H54 (cell line): ENCODE measurements at regions not wholly inside any gene's neighbourhood (a gene's known extent, or its start where the extent isn't known, plus 50 kb on each side); places are given as distances from the start of the nearest gene placed in this dataset.
"Not testable (repeated sequence)": the region's sequence is repeated elsewhere in the genome, so short reads cannot be mapped to it uniquely, and the experiment has no call there.

Experiments
- DNase-seq: peaks from one replicate; pipeline ENCODE4 v3.0.0; 2011; ENCODE audit warnings: low spot score, mixed read lengths; ENCODE audit not compliant: insufficient read length
- FAIRE-seq: peaks from 3 replicates; lab custom pipeline; 2011; peaks lifted over from hg19 to GRCh38; lab: Jason Lieb, UNC
- POLR2A ChIP-seq: IDR thresholded peaks from 2 replicates; pipeline ENCODE4 v1.6.1; 2011; ENCODE audit warnings: low read depth, mild to moderate bottlenecking, low read length

DNA sequence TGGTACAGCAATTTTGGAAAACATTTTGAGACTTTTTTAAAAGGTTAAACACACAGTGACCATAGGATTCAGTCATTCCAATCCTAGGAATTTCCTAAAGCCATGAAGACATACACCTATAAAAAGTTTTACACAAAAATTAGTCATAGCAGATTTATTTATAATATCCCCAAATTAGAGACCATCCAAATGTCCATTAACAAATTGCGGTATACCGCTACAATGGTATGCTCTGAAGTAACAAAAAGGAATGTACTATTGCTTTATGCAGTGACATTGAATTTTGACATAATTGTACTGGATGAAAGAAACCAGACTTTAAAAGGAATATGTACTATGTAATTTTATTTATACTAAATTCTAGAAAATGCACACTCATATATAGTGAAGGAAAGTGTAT lies 362.8 kb downstream of the HGF start:
- FAIRE-seq: no peak
- DNase-seq: no peak
- no peak for TF ChIP-seq POLR2A

DNA sequence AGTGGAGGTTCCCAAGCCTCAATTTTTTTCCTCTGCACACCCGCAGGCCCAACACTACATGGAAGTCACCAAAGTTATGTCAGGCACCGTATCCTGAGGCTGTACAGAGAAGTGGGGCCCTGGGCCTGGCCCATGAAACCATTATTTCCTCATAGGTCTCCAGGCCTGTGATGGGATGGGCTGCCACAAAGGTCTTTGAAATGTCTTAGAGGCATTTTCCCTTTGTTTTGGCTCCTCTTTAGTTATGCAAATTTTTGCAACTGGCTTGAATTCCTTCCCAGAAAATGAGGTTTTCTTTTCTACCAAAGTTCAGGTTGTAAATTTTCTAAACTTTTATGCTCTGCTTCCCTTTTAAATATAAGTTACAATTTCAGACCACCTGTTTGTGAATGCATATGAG lies 365.2 kb downstream of the HGF start:
- no peak for TF ChIP-seq POLR2A
- DNase-seq: no peak
- no peak for FAIRE-seq

DNA sequence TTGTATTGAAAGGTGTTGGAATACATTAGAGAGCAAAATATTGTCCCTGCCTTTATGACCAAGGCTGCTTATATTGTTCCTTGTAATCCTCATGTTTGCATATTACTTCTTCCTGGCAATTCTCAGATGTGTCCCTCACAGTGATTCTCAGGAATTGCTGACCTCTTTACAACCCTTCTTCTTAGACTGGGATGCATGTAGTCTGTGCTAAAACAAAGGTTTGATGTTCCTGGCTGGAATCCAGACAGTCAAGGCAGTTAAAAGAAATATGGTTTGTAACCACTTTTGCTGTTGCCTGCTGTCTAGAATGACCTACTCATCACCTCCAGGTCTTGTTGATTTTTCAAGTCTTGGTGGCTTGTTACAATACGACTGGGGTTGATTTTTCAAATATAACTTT lies 367.6 kb downstream of the HGF start:
- FAIRE-seq: no peak
- TF ChIP-seq POLR2A: no peak

DNA sequence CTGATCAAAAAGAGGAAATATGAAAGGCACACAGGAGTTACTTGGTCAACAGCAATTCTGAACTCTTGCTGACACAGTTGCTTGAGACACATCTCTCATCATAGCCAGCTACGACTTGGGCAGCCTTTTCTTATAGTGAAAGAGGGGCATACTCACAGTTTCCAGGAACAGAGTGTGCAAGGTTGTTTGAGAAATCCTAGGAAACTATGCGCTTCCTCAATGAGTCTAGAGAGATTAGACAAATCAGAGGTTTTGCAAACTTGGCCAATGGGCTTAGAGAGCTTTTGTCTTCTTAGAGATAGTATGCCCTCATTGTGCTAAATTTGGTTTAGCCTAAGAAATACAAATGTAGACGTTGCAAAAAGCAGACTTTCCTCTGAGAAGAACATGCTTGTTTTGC lies 370.4 kb downstream of the HGF start:
- DNase-seq (no peak), FAIRE-seq (no peak)
- no peak for TF ChIP-seq POLR2A

More for the DNA sequence above, 367.6 kb downstream of the HGF start:
- DNase-seq: no peak

DNA sequence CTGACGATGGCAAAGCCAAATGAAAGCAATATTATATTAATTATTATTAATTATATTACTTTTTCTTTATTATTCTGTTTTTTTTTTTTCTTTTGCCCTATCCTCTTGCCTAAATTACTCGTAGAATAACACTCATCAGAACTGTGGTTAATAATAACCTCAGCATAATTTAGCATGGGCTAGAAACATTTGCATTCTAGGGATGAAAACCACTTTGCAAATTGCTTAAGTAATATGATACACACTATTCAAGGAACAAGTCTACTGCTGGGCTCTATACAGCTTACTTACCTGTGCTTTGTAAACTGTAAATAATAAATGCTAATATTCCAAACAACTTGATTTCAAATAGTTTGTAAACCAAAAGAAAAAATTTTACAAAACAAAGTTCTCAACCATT lies 375.8 kb downstream of the HGF start:
- FAIRE-seq (no peak), DNase-seq (no peak)
- TF ChIP-seq POLR2A: no peak

DNA sequence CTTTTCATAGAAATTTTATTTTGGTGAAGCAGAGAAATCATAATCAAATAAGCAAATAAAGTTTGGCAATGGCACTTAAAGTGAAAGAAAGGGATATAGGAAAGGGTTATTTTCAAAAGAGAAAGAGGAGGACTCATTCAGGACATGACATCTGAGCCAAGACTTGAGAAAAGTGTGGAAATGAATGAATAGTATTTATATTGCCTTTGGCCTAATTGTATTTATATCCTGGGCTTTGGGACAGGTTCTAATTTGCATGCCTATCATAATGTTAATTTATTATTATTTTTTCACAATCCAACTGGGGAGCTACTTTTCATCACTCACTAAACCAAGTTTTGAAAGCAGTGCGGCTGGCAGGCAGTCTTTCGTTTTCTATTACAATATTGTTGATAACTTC lies 376.8 kb downstream of the HGF start:
- TF ChIP-seq POLR2A: no peak

DNA sequence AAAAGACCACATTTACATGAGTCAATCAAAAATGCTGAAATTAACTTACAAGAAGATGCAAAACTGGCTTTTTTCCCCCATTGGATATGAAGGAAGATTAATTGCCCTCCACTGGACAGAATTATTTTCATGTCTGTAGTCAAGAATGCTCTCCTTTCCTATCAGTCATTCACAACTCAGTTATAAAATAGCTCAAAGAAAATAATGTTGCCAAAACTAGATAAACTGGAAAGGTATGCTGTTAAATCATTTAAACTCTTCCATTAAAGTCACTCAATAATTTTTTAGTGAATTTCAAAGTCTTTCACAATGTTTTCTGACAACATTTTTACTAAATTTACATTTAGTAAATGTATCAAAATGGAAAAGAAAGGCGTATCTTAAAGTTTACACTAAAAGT lies 384.5 kb downstream of the HGF start:
- FAIRE-seq (no peak), DNase-seq (no peak)
- TF ChIP-seq POLR2A: no peak

More for the DNA sequence above, 376.8 kb downstream of the HGF start:
- DNase-seq: no peak
- FAIRE-seq: no peak

DNA sequence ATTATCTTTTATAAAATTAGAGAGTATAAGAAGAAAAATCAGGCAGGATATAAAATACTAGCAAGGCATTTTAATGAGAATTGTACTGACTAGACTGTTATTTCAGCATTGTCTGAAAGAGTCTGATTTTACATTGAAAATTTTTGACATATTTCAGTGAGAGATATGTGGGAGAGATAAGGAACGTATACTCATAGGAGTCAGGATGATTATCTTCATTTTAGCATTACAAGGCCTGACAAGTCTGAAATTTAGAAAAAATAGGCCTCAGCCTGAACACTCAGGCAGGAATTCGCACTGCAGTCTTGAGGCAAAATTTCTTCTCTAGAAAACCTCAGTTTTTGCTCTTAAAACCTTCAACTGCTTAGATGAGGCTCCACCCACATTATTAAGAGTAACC lies 386.0 kb downstream of the HGF start:
- DNase-seq (no peak), FAIRE-seq (no peak)
- TF ChIP-seq POLR2A: no peak

DNA sequence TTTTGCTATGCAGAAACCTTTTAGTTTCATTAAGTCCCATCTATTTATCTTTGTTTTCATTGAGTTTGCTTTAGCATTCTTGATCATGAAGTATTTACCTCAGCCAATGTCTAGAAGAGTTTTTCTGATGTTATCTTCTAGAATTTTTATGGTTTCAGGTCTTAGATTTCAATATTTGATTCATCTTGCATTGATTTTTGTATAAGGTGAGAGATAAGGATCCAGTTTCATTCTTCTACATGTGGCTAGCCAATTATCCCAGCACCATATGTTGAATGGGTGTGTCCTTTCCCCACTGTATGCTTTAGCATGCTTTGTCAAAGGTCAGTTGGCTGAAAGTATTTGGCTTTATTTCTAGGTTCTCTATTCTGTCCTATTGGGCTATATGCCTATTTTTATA lies 395.2 kb downstream of the HGF start:
- DNase-seq, FAIRE-seq: not testable (repeated sequence)

DNA sequence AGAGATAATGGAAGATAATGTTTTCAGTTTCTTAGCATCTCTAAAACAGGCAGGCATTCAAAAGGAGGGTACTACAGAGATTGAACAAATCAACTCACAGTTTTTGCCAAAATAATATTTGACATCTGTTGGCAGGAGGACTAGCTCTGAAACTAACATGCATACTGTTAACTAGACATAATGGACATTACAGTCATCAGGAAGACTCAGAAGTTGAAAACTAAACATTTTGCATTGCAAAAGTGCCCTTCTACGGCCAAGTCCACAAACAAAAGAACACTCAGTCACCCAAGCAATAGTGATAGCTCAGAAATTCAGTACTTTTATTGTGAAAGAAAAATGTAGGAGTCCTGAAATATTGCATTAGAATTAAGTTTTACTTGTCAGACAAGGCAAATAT lies 399.0 kb downstream of the HGF start:
- no peak for TF ChIP-seq POLR2A
- FAIRE-seq (no peak), DNase-seq (no peak)

DNA sequence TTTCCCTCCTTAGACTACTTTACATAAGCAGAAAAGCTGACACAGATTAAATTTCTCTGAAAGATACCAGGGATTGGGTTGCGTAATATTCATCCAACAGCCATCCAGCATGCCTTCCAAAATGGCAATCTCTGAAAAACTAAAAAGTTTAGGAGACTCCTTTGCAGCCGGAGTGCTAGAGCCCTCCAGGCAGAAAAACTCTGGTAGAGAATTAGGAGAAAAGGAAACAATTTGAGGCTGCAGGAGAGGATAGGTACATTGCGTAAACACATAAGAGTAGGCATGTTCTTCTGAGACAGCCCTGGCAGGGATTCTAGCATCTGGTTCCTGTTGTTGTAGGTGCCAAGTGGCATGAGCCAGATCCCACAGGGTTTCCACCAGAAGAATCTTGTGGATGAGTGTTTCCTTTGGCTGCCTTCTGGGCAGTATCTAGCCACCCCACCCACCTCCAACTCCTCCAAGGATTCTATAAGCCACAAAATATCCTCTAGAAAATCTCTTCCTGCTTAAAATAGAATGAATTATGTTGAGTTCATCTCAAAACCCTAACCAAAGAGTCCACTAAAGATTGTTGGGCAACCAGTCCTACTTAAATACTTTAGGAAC lies 402.4 kb downstream of the HGF start:
- no peak for TF ChIP-seq POLR2A
- no peak for FAIRE-seq
- no peak for DNase-seq

DNA sequence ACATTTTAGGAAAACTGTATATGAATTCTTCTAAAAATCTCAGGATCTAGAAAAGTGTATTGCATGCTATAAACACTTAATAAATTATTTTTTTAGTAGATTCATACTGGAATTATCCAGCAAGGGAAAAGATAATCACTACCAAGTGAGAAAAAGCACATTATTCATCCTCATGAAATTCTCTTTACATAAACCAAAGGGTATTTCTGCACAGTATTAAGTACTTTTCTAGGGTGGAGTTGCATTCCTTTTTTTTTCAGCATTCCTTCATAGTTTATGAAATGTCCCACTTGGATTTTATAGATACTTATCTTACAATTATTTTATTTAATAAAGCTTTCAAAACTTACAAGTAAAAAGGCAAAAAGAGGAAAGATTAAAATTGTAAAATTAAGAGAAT lies 403.3 kb downstream of the HGF start:
- no peak for TF ChIP-seq POLR2A
- no peak for FAIRE-seq
- DNase-seq: no peak

DNA sequence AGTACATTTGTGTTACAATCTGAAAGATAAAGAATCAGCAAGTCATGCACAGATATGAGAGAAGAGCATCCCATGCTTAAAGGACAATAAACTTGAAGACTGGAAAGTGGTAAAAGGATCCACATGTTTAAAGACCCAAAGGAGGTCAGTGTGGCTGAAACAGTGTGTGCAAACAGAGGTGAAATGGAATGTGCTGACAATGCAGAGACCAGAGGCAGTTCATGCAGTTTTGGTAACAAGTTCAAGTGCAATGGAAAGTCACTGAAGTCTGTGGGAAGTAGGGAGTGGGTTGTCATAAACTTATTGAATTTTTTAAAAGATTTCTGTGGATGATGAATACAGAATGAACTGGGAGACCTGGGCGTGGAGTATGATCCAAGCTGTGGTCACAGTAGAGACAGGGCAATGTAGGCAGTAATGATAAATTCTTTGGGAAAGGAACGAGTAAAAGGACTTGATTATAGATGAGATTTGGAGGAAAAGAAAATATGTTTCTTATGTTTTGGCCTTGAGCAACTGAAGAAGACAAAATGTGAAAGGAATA lies 408.0 kb downstream of the HGF start:
- FAIRE-seq (no peak), DNase-seq (no peak)
- no peak for TF ChIP-seq POLR2A

DNA sequence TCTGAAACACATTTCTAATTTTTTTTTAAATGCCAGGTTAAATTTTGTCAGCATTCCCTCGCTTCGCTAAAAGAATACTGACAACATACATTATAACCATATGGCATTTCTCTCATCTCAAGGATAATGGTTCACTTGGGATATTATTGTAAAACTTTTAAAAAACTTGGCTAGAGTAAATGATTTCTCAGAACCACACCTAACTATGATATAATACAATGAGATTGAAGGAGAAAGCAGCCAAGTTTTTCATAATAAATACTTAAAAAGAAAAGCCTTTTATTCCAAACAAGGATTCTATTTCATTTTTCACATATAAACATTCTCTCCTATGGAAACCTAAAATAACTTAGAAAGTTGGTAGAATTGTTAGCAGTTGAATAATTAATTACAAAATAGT lies 413.9 kb downstream of the HGF start:
- FAIRE-seq: no peak
- TF ChIP-seq POLR2A: no peak
- DNase-seq: no peak

DNA sequence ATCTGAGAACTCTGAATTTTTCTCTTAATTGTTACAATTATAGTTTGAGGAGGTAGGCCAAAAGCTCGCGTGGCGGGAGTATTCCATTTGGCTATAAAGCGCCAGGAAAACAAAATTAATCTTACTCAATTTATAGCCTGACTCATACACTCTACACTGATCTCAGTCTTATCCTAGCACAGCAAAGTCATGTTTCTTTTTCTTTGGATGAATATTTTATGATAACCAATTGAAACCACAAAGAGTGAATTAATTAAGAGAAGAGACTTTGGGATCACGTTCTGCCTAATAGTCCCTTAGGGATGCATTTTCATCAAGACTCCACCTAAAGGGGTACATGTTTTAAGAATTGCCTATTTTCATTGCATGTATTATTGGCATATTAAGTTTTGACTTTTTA lies 420.8 kb downstream of the HGF start:
- no peak for TF ChIP-seq POLR2A
- DNase-seq (no peak), FAIRE-seq (no peak)
